ENCODE measurements at regions not wholly inside any gene's neighbourhood (a gene's known extent, or its start where the extent isn't known, plus 50 kb on each side); places are given as distances from the start of the nearest gene placed in this dataset.

DNA sequence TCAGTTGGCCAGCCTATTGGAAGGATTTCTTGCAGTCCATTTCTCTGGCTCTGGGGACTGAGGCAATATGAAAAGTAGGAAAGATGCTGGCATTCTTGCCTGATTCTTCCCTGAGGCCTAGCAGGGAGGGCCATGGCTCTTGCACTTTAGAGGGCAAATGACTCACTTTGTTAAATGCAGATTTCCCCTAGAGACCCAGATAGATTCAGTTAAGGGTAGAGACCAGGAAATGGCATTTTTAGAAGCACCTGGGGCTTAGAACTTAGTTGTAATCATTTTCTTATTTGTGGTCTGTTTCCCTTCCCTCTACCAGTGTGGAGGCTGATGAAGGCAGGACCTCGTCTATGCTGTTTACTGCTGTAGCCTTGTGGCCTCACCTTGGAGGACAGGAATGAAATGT is 112.8 kb upstream of the NR3C1 start:
- Histone ChIP-seq H3K4me3 (ENCODE audit: low read depth, low read length) (no peak overlapping the region), H3K36me3 (ENCODE audit: control insufficient read depth, insufficient read depth, low read length) (no peaks in the 10 kb centered on the region), H3K27me3 (ENCODE audit: control insufficient read depth, insufficient read depth, low read length) (no peaks in the 10 kb centered on the region)
- TF ChIP-seq CTCF (IDR thresholded peaks at IDR 0.05; ENCODE audit: insufficient read depth, low read depth, low read length): no peak
- POLR2A ChIA-PET: no interaction called here
- CTCF ChIA-PET: no interaction called here
- no peak for DNase-seq (ENCODE audit: low read depth)

- POLR2A ChIA-PET: no interaction called here
- Histone ChIP-seq H3K4me3 (ENCODE audit: low read depth, low read length) (no peak overlapping the region), H3K27me3 (ENCODE audit: control insufficient read depth, insufficient read depth, low read length) (no peaks in the 10 kb centered on the region), H3K36me3 (ENCODE audit: control insufficient read depth, insufficient read depth, low read length) (no peaks in the 10 kb centered on the region)
- DNase-seq (ENCODE audit: low read depth): no peak
- TF ChIP-seq CTCF (IDR thresholded peaks at IDR 0.05; ENCODE audit: insufficient read depth, low read depth, low read length): no peak
- CTCF ChIA-PET: interaction anchor here (1.2 kb wide), 2 partner anchors 8 to 12 kb away, joined by 3 read pairs; no protein-coding TSS in a partner anchor
Observed at GRCh38 chr5:143515829-143516228, 112.3 kb upstream of the NR3C1 start.

DNA sequence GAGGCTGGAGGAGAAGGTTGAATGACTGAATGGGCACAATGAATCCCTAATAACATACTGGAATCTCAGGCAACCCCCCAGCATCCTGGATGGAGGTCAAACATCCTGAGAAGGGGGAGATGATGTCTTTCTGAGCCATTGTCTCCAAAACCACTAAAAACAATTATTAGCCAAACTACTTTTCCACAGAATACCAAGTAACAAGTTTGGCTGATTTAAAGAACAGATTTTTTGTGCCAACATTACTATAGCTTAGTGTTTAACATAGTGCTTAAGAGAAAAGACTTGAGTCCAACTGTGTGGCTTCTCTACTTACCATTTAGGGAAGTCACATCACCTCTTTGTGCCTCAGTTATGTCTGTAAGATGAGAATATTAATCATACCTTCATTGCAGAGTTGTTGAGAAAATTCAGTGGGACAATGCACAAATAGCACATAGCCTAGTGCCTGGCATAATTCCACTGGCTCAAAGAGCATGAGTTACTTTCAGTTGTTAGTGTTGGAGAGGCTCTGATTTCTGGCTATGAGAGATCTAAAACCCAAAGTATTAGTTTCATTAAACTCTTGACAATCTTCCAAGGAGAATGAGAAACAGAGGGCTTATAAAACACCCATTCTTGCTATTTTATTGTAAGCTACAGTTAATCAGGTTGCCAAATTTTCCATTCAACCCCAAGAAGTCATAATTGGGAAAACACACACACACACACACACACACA is 111.3 kb upstream of the NR3C1 start:
- POLR2A ChIA-PET: no interaction called here
- TF ChIP-seq CTCF (IDR thresholded peaks at IDR 0.05; ENCODE audit: insufficient read depth, low read depth, low read length): no peak
- CTCF ChIA-PET: interaction anchor here (1.0 to 1.3 kb wide), 4 partner anchors 9 to 111 kb away, joined by 3 read pairs; partner anchors contain the start of gene NR3C1
- Histone ChIP-seq H3K36me3 (ENCODE audit: control insufficient read depth, insufficient read depth, low read length) (no peaks in the 10 kb centered on the region), H3K27me3 (ENCODE audit: control insufficient read depth, insufficient read depth, low read length) (no peaks in the 10 kb centered on the region), H3K4me3 (ENCODE audit: low read depth, low read length) (no peak overlapping the region)
- DNase-seq (ENCODE audit: low read depth): peak; percentile 59

DNA sequence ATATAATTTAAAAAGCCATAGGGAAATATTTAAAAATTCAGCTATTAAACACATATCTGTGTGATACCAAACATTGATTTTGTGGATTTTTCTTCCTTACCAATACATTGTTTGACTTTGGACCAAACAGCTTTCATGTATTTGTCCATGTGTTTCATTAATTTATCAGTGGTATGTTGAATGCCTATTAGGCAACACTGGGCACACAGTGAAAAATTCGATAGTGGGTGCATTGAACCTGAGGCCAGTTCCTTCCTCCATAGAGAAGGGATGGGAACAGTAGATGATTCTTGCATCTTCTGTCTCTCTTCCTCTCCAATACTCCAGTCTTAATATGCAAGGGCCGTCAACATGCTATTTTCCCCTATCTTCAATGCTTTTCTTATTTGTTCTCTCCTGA is 110.2 kb upstream of the NR3C1 start:
- Histone ChIP-seq H3K4me3 (ENCODE audit: low read depth, low read length) (no peak overlapping the region), H3K36me3 (ENCODE audit: control insufficient read depth, insufficient read depth, low read length) (no peaks in the 10 kb centered on the region), H3K27me3 (ENCODE audit: control insufficient read depth, insufficient read depth, low read length) (no peaks in the 10 kb centered on the region)
- TF ChIP-seq CTCF (IDR thresholded peaks at IDR 0.05; ENCODE audit: insufficient read depth, low read depth, low read length): no peak
- ChIA-PET CTCF (interaction anchor here (0.7 to 1.3 kb wide), 3 partner anchors 10 to 55 kb away, joined by 3 read pairs; no protein-coding TSS in a partner anchor), POLR2A (no interaction called here)
- no peak for DNase-seq (ENCODE audit: low read depth)

GRCh38 chr5:143511736-143512135 is 108.2 kb upstream of the NR3C1 start:
- no peaks in the 10 kb centered on the region for H3K27me3 ChIP-seq (ENCODE audit: control insufficient read depth, insufficient read depth, low read length)
- CTCF ChIA-PET: interaction anchor here (0.6 to 0.8 kb wide), 2 partner anchors 16 to 818 kb away, joined by 3 to 4 read pairs; no protein-coding TSS in a partner anchor
- no peaks in the 10 kb centered on the region for H3K36me3 ChIP-seq (ENCODE audit: control insufficient read depth, insufficient read depth, low read length)
- H3K4me3 ChIP-seq (ENCODE audit: low read depth, low read length): no peak overlapping the region
- no peak for DNase-seq (ENCODE audit: low read depth)
- no peak for TF ChIP-seq CTCF (IDR thresholded peaks at IDR 0.05; ENCODE audit: insufficient read depth, low read depth, low read length)
- POLR2A ChIA-PET: no interaction called here

Measured in BJ (cell line).